Sigmoid colon (tissue), 6 donors: ENCODE measurements at regions not wholly inside any gene's neighbourhood (a gene's known extent, or its start where the extent isn't known, plus 50 kb on each side); places are given as distances from the start of the nearest gene placed in this dataset.

Experiments
- DNase-seq: peaks from one replicate; pipeline ENCODE4 v3.0.0-alpha.2; 2019
- H3K27ac ChIP-seq, 4 donors: fragments of 200-600 bp; sonication (generic); one replicate each; pipeline ENCODE4 v1.5.1; 2016 to 2019; ENCODE audit warnings: mild to moderate bottlenecking in 1 of 4
- H3K27me3 ChIP-seq, 3 donors: fragments of 200-600 bp; sonication (generic); one replicate each; pipeline ENCODE4 v1.5.1; 2019; ENCODE audit warnings: mild to moderate bottlenecking in 1 of 3
- H3K36me3 ChIP-seq, 4 donors: fragments of 200-600 bp; sonication (generic); one replicate each; pipeline ENCODE4 v1.5.1; 2016 to 2019
- H3K4me1 ChIP-seq, 4 donors: fragments of 200-600 bp; sonication (generic); one replicate each; pipeline ENCODE4 v1.5.1; 2017 to 2019
- H3K4me3 ChIP-seq, 4 donors: fragments of 200-600 bp; sonication (generic); one replicate each; pipeline ENCODE4 v1.5.1; 2017 to 2019; ENCODE audit warnings: mild to moderate bottlenecking in 2 of 4, moderate library complexity in 1 of 4
- H3K9me3 ChIP-seq, 4 donors: fragments of 200-600 bp in 3 of 4; sonication (generic) in 3 of 4; one replicate each; pipeline versions ENCODE4 v1.5.1 to v1.6.1; 2013 to 2019
- EP300 ChIP-seq, 4 donors: sonication (generic); formaldehyde crosslinking; IDR thresholded peaks; one replicate each; pipeline ENCODE4 v1.6.1; 2017; ENCODE audit warnings: antibody characterized with exemption in 4 of 4
- POLR2A ChIP-seq, 2 donors: fragments of 450-650 bp; IDR thresholded peaks; one replicate each; pipeline ENCODE4 v1.6.1; 2016; ENCODE audit warnings: antibody characterized with exemption in 2 of 2, mild to moderate bottlenecking in 2 of 2, moderate library complexity in 2 of 2
- POLR2AphosphoS5 ChIP-seq, 4 donors: sonication (generic); formaldehyde crosslinking; IDR thresholded peaks; one replicate each; pipeline ENCODE4 v1.6.1; 2017; ENCODE audit warnings: antibody characterized with exemption in 4 of 4
- WGBS, 2 donors: extraction: QIAGEN DNeasy Blood & Tissue Kit; methylation state at CpG; one replicate each; pipeline ENCODE4 v1.1.7; 2013; 5-methylcytosine and 5-hydroxymethylcytosine counted together
- intact Hi-C: fragments of 100-400 bp; cut with DNase I; formaldehyde crosslinking; loops from one replicate; pipeline ENCODE4 v1.15.1; 2023
- TF ChIP-seq, protein P1 (sequence below), 4 experiments: fragments of 450-650 bp in 3 of 4; fragments of 200-600 bp in 1 of 4; IDR thresholded peaks; one replicate each; pipeline ENCODE4 v1.5.1; 2016 to 2019; ENCODE audit warnings: antibody characterized with exemption in 4 of 4, mild to moderate bottlenecking in 3 of 4, moderate library complexity in 2 of 4
- donor health status: healthy with polysubstance abuse.
- donor health status: healthy.

DNA sequence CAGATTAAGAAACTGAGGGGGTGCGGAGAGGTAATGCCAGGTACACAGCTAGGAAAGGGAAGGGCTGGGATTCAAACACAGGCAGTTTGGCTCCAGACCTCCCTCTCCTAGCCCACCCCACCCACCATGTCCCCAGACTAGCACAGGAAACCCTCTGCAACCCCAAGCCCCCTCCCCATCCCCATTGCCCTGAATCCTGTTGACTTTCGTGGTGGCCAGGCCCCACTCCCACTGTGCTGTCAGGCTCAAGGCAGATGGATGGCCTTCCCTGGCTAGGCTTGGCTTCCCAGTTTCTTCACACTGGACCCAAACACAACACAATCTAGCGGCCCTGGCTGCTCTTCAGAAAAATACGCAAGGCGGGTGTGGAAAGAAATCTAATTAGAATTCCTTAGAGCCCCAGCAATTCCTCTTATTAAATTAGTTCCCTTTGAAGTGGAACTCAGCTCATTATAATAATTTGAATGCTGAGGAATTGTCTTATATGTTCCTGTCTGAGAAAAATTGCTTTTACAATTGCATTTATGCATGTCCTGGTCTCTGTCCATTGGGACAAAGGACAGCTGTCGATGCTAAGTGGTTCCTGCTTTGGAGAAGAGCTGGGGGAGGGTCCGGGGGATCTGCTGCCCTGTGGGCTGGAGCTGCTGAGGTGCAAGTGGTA lies 97.4 kb downstream of the SYF2 start:
- H3K4me1 ChIP-seq, result no peaks in the 10 kb centered on the region
- no peak for DNase-seq
- H3K27me3 ChIP-seq, result peaks cover 0 to 10% (median 0%) of the 10 kb centered on the region in 3 donors
- H3K27ac ChIP-seq, result no peak overlapping the region
- no peak for TF ChIP-seq POLR2AphosphoS5 (IDR thresholded peaks at IDR 0.05)
- TF ChIP-seq EP300 (IDR thresholded peaks at IDR 0.05), result no peak
- TF ChIP-seq, protein P1, sequence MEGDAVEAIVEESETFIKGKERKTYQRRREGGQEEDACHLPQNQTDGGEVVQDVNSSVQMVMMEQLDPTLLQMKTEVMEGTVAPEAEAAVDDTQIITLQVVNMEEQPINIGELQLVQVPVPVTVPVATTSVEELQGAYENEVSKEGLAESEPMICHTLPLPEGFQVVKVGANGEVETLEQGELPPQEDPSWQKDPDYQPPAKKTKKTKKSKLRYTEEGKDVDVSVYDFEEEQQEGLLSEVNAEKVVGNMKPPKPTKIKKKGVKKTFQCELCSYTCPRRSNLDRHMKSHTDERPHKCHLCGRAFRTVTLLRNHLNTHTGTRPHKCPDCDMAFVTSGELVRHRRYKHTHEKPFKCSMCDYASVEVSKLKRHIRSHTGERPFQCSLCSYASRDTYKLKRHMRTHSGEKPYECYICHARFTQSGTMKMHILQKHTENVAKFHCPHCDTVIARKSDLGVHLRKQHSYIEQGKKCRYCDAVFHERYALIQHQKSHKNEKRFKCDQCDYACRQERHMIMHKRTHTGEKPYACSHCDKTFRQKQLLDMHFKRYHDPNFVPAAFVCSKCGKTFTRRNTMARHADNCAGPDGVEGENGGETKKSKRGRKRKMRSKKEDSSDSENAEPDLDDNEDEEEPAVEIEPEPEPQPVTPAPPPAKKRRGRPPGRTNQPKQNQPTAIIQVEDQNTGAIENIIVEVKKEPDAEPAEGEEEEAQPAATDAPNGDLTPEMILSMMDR (IDR thresholded peaks at IDR 0.05), result no peak
- no peak for TF ChIP-seq POLR2A (IDR thresholded peaks at IDR 0.05)
- WGBS, 2 donors, result 76 to 81% methylated on average over 7 of the region's 7 CpGs
- no peaks in the 10 kb centered on the region for H3K9me3 ChIP-seq
- H3K36me3 ChIP-seq, result no peaks in the 10 kb centered on the region
- no peak overlapping the region for H3K4me3 ChIP-seq
- intact Hi-C loops, result no loop called here

DNA sequence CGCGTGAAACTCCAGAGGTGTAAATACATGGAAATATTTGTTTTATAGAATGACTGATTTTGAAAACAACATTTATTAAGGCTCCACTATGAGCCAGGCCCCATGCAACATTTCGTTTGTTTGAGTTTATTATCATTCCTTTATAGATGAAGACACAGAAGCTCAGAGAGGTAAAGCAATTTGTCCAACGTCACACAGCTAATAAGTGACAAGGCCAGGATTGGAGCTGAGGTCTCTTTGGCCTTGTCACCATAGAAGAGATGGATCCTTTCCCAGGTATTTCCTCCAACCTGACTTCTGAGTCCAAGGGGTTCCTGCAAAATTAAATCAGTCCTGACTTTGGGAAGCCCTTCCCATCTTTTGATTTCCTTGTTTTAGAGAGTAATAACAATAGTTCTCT lies 98.0 kb downstream of the SYF2 start:
- H3K27me3 ChIP-seq, result peaks cover 0 to 3% (median 0%) of the 10 kb centered on the region in 3 donors
- H3K4me1 ChIP-seq, result no peaks in the 10 kb centered on the region
- DNase-seq, result no peak
- no peaks in the 10 kb centered on the region for H3K9me3 ChIP-seq
- no peak overlapping the region for H3K27ac ChIP-seq
- intact Hi-C loops, result no loop called here
- H3K36me3 ChIP-seq, result no peaks in the 10 kb centered on the region
- 76 to 84% methylated on average over 4 of the region's 4 CpGs for WGBS, 2 donors
- TF ChIP-seq POLR2AphosphoS5 (IDR thresholded peaks at IDR 0.05) (no peak), POLR2A (IDR thresholded peaks at IDR 0.05) (no peak), EP300 (IDR thresholded peaks at IDR 0.05) (no peak)
- TF ChIP-seq, protein P1 (IDR thresholded peaks at IDR 0.05), result no peak
- H3K4me3 ChIP-seq, result no peak overlapping the region

DNA sequence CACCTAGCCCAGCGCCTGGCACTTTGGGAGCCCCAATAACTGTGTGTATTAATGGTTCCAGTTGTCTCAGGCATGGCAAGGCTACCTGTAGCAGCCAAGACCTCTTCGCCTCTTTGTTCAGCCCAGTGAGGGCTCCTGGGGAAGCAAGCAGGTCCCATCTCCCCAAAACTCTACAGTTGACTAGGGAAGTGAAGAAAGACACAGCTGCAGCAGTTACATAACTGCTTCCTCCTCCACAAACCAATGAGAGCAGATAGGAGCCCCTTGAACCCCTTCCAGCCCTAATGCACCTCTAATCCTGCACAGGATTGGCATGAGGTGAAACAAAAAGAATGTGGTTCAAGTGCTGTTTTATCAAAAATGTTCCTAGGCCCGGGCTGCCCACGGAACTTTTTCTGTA lies 100.5 kb downstream of the SYF2 start:
- H3K27ac ChIP-seq, result no peak overlapping the region
- WGBS, 2 donors, result 69 to 77% methylated on average over 4 of the region's 4 CpGs
- no peaks in the 10 kb centered on the region for H3K36me3 ChIP-seq
- H3K4me3 ChIP-seq, result no peak overlapping the region
- intact Hi-C loops, result no loop called here
- no peaks in the 10 kb centered on the region for H3K27me3 ChIP-seq
- H3K4me1 ChIP-seq, result no peaks in the 10 kb centered on the region
- no peaks in the 10 kb centered on the region for H3K9me3 ChIP-seq
- no peak for TF ChIP-seq POLR2AphosphoS5 (IDR thresholded peaks at IDR 0.05)
- DNase-seq, result no peak

DNA sequence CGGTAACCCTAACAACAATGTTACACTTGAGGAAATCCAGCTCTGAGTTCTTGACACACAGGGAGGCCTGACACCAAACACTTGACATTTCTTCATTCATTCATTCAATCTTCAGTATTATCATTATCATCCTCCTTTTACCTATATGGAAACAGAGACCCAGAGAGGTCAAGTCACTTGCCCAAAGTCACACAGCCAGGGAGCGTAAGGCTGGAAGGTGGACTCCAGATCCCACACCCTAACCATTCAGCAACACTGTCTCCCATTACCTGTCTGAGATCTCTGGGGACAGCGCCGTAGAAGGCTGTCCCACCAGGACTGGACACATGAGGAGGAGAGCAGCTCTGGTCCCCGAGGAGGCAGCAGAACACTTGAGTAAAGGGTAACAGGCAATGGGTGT lies 101.4 kb downstream of the SYF2 start:
- WGBS, 2 donors, result 85 to 93% methylated on average over 5 of the region's 5 CpGs
- peaks cover 0 to 3% (median 0%) of the 10 kb centered on the region in 4 donors for H3K9me3 ChIP-seq
- intact Hi-C loops, result no loop called here
- no peaks in the 10 kb centered on the region for H3K27me3 ChIP-seq
- H3K27ac ChIP-seq, result no peak overlapping the region
- no peaks in the 10 kb centered on the region for H3K4me1 ChIP-seq
- H3K36me3 ChIP-seq, result no peaks in the 10 kb centered on the region
- no peak overlapping the region for H3K4me3 ChIP-seq
- TF ChIP-seq POLR2AphosphoS5 (IDR thresholded peaks at IDR 0.05) (no peak), EP300 (IDR thresholded peaks at IDR 0.05) (no peak), POLR2A (IDR thresholded peaks at IDR 0.05) (no peak)
- TF ChIP-seq, protein P1 (IDR thresholded peaks at IDR 0.05), result no peak
- no peak for DNase-seq

DNA sequence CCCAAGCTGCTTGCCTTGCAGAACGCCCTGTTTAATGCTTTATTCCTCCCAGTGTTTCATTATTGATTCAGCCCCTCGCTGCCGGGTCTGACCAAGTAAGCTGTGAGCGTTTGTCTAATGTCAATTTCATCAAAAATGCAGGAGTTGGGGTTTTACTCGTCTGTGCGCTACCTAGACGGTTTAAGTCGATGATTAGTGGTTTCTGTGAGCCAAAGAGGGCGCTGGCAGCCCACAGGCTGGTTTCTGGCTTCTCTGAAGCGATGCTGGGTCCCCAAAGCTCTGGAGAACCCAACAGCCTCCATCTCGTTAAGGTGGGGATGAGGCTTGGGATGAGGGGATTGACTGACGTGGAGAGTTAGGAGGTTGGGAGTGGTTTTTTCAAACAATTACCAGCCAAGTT lies 102.9 kb downstream of the SYF2 start:
- Histone ChIP-seq H3K4me1 (no peaks in the 10 kb centered on the region), H3K27ac (no peak overlapping the region), H3K9me3 (peaks cover 0 to 3% (median 0%) of the 10 kb centered on the region in 4 donors), H3K27me3 (no peaks in the 10 kb centered on the region), H3K4me3 (no peak overlapping the region), H3K36me3 (no peaks in the 10 kb centered on the region)
- no peak for DNase-seq
- TF ChIP-seq POLR2AphosphoS5 (IDR thresholded peaks at IDR 0.05), result no peak
- TF ChIP-seq EP300 (IDR thresholded peaks at IDR 0.05), result no peak
- no peak for TF ChIP-seq POLR2A (IDR thresholded peaks at IDR 0.05)
- TF ChIP-seq, protein P1 (IDR thresholded peaks at IDR 0.05), result no peak
- 87 to 90% methylated on average over 12 of the region's 12 CpGs for WGBS, 2 donors
- intact Hi-C loops, result no loop called here
